ENCODE measurements at regions not wholly inside any gene's neighbourhood (a gene's known extent, or its start where the extent isn't known, plus 50 kb on each side); places are given as distances from the start of the nearest gene placed in this dataset.

DNA sequence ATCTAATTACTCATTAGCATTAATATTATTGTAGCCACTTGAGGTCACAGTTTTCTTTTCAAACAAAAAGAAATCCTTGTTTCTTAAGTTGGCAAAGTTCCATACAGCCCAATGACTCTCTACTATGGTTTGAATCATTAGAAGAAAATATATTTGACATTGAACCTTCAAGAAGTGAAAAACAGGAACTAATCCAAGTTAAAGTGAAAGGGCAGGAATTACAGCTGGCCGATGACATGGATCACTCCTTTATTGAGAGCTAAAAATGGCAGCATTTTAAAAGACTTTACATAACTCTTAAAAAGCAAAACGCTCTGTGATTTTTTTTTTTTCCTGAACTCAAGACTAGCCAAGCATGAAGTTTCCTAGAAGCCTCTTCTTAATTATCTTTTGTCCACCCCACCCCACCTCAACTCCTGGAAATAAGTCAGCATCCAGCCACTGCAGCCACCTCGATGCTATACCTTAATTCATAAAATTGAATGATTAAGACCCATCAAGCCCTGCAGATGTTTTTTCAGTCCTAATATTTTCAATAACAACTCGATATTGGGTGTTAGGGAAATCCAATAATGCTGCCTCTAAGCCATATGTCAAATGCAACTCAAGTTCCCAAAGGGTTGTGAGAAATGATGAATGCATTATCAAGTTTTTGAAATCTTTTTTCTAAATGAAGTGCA, 323.1 kb downstream of the HHIPL2 start:
- WGBS (ENCODE audit: extremely low coverage, insufficient coverage, insufficient read length): no CpG with 5 or more reads among the region's 4 CpGs
- Histone ChIP-seq H3K4me1 (ENCODE audit: control insufficient read depth in 1 of 2, insufficient read depth in 2 of 2, low read length in 2 of 2) (no peaks in the 10 kb centered on the region), H3K23ac (ENCODE audit: low read length) (no peak overlapping the region), H3K9ac (ENCODE audit: low read length) (no peak overlapping the region), H3K36me3 (ENCODE audit: control insufficient read depth in 1 of 2, insufficient read depth in 2 of 2, low read length in 2 of 2) (no peaks in the 10 kb centered on the region), H2AK5ac (ENCODE audit: low read length) (no peak overlapping the region), H3K9me3 (ENCODE audit: insufficient read depth, low read depth, low read length) (no peaks in the 10 kb centered on the region), H4K12ac (ENCODE audit: low read depth, low read length) (no peak overlapping the region), H3K79me2 (ENCODE audit: control insufficient read depth, insufficient read depth, low read length, poor library complexity) (no peaks in the 10 kb centered on the region), H3K27ac (ENCODE audit: low read depth, low read length) (no peak overlapping the region), H4K91ac (ENCODE audit: low read depth, low read length) (no peak overlapping the region), H3K14ac (ENCODE audit: low read length) (no peak overlapping the region), H2BK12ac (ENCODE audit: low read length) (no peak overlapping the region), H3K79me1 (ENCODE audit: low read length) (no peaks in the 10 kb centered on the region), H3K4me2 (ENCODE audit: low read length) (no peak overlapping the region), H3K18ac (ENCODE audit: low read length) (no peak overlapping the region), H3K27me3 (ENCODE audit: insufficient read depth, low read length) (no peaks in the 10 kb centered on the region), H2AFZ (ENCODE audit: insufficient read depth, low read length, poor library complexity) (no peak overlapping the region), H2BK5ac (ENCODE audit: low read depth, low read length, poor library complexity) (no peak overlapping the region), H3K4me3 (ENCODE audit: low read depth, low read length) (no peak overlapping the region), H3K4ac (ENCODE audit: low read depth, low read length) (no peak overlapping the region), H4K8ac (ENCODE audit: low read depth, low read length) (no peak overlapping the region), H2BK120ac (ENCODE audit: insufficient read depth, low read length, poor library complexity) (no peak overlapping the region)
- no peak for DNase-seq

DNA sequence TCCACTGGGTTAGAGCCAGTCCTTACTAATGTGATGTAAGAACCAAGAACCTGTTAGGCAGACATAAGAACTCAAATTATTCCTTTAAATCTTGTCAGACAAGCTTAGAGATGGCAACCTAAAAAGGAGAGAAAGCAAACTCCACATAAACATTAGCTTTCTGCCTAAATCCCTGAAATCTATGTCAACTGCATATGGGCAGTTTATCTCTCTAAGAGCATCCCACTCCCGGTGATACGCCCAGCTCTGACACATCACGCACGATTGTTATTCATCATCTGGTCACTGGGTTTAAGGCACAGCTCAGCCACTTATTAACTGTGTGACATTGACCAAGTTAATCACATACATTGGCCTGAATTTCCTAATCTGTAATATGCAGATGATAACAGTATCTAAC, 323.7 kb downstream of the HHIPL2 start:
- no peak overlapping the region for H4K8ac ChIP-seq (ENCODE audit: low read depth, low read length)
- WGBS (ENCODE audit: extremely low coverage, insufficient coverage, insufficient read length): no CpG with 5 or more reads among the region's 4 CpGs
- H3K9ac ChIP-seq (ENCODE audit: low read length): no peak overlapping the region
- H3K18ac ChIP-seq (ENCODE audit: low read length): no peak overlapping the region
- H3K79me1 ChIP-seq (ENCODE audit: low read length): no peaks in the 10 kb centered on the region
- H2AK5ac ChIP-seq (ENCODE audit: low read length): no peak overlapping the region
- no peak overlapping the region for H3K23ac ChIP-seq (ENCODE audit: low read length)
- H3K4me1 ChIP-seq (ENCODE audit: control insufficient read depth in 1 of 2, insufficient read depth in 2 of 2, low read length in 2 of 2): no peaks in the 10 kb centered on the region
- H3K36me3 ChIP-seq (ENCODE audit: control insufficient read depth in 1 of 2, insufficient read depth in 2 of 2, low read length in 2 of 2): no peaks in the 10 kb centered on the region
- no peak overlapping the region for H3K14ac ChIP-seq (ENCODE audit: low read length)
- no peaks in the 10 kb centered on the region for H3K9me3 ChIP-seq (ENCODE audit: insufficient read depth, low read depth, low read length)
- H4K12ac ChIP-seq (ENCODE audit: low read depth, low read length): no peak overlapping the region
- no peak overlapping the region for H3K4me3 ChIP-seq (ENCODE audit: low read depth, low read length)
- H3K79me2 ChIP-seq (ENCODE audit: control insufficient read depth, insufficient read depth, low read length, poor library complexity): no peaks in the 10 kb centered on the region
- H2AFZ ChIP-seq (ENCODE audit: insufficient read depth, low read length, poor library complexity): no peak overlapping the region
- H3K4me2 ChIP-seq (ENCODE audit: low read length): no peak overlapping the region
- no peaks in the 10 kb centered on the region for H3K27me3 ChIP-seq (ENCODE audit: insufficient read depth, low read length)
- H2BK120ac ChIP-seq (ENCODE audit: insufficient read depth, low read length, poor library complexity): no peak overlapping the region
- H2BK5ac ChIP-seq (ENCODE audit: low read depth, low read length, poor library complexity): no peak overlapping the region
- no peak overlapping the region for H2BK12ac ChIP-seq (ENCODE audit: low read length)
- H3K27ac ChIP-seq (ENCODE audit: low read depth, low read length): no peak overlapping the region
- H3K4ac ChIP-seq (ENCODE audit: low read depth, low read length): no peak overlapping the region
- H4K91ac ChIP-seq (ENCODE audit: low read depth, low read length): no peak overlapping the region
- no peak for DNase-seq

DNA sequence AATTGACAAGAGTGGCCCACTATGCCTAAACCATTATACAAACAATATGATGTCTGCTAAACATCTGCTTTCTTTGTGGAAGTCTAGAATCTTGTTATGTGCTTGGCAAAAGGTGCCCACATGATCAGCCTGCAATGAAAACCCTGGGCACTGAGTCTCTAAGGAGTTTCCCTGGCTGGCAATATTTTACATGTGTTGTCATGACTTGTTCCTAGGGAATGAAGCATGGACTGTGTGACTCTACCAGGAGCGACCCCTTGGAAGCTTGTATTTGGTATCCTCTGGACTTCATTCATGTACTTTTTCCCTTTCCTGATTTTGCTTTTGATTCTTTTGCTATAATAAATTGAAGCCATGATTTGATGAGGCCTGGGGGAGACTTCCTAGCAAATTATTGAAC, 324.9 kb downstream of the HHIPL2 start:
- Histone ChIP-seq H3K4me3 (ENCODE audit: low read depth, low read length) (no peak overlapping the region), H3K4me1 (ENCODE audit: control insufficient read depth in 1 of 2, insufficient read depth in 2 of 2, low read length in 2 of 2) (no peaks in the 10 kb centered on the region), H3K36me3 (ENCODE audit: control insufficient read depth in 1 of 2, insufficient read depth in 2 of 2, low read length in 2 of 2) (no peaks in the 10 kb centered on the region), H3K79me2 (ENCODE audit: control insufficient read depth, insufficient read depth, low read length, poor library complexity) (no peaks in the 10 kb centered on the region), H3K27me3 (ENCODE audit: insufficient read depth, low read length) (no peaks in the 10 kb centered on the region), H3K79me1 (ENCODE audit: low read length) (no peaks in the 10 kb centered on the region), H2AK5ac (ENCODE audit: low read length) (no peak overlapping the region), H3K23ac (ENCODE audit: low read length) (no peak overlapping the region), H3K27ac (ENCODE audit: low read depth, low read length) (no peak overlapping the region), H3K4ac (ENCODE audit: low read depth, low read length) (no peak overlapping the region), H4K8ac (ENCODE audit: low read depth, low read length) (no peak overlapping the region), H4K12ac (ENCODE audit: low read depth, low read length) (no peak overlapping the region), H4K91ac (ENCODE audit: low read depth, low read length) (no peak overlapping the region), H3K4me2 (ENCODE audit: low read length) (no peak overlapping the region), H3K9me3 (ENCODE audit: insufficient read depth, low read depth, low read length) (no peaks in the 10 kb centered on the region), H3K9ac (ENCODE audit: low read length) (no peak overlapping the region), H2BK120ac (ENCODE audit: insufficient read depth, low read length, poor library complexity) (no peak overlapping the region), H2AFZ (ENCODE audit: insufficient read depth, low read length, poor library complexity) (no peak overlapping the region), H3K14ac (ENCODE audit: low read length) (no peak overlapping the region), H2BK5ac (ENCODE audit: low read depth, low read length, poor library complexity) (no peak overlapping the region), H3K18ac (ENCODE audit: low read length) (no peak overlapping the region), H2BK12ac (ENCODE audit: low read length) (no peak overlapping the region)
- no peak for DNase-seq
- WGBS (ENCODE audit: extremely low coverage, insufficient coverage, insufficient read length): no CpG with 5 or more reads among the region's 1 CpG

DNA sequence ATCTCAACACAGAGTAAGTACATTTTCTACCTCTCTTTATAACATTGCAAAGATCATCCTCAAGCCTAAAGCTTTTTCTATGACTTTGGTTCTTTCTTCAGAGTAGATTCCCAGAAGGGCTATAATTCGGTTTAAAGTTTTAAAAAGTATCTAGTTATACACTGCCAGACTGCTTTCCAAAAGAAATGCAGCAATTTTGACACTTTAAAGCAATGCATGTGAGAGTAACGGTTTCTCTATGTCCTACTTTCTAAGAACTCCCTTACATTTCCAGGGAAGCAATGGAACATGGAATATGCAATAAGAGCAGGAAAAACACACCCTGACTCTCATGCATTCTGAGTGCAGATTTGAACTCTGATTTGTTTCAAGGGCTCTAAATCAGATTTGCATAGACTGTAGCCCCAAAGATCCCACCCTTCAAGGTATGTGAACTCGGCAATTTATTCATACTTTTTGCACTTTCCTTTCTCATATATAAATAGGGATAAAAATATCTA, 331.6 kb downstream of the HHIPL2 start:
- H3K27me3 ChIP-seq (ENCODE audit: insufficient read depth, low read length): no peaks in the 10 kb centered on the region

More for the DNA sequence above, 331.6 kb downstream of the HHIPL2 start:
- Histone ChIP-seq H3K14ac (ENCODE audit: low read length) (no peak overlapping the region), H4K8ac (ENCODE audit: low read depth, low read length) (no peak overlapping the region), H3K79me2 (ENCODE audit: control insufficient read depth, insufficient read depth, low read length, poor library complexity) (no peaks in the 10 kb centered on the region), H3K4ac (ENCODE audit: low read depth, low read length) (no peak overlapping the region), H3K27ac (ENCODE audit: low read depth, low read length) (no peak overlapping the region), H2AFZ (ENCODE audit: insufficient read depth, low read length, poor library complexity) (no peak overlapping the region), H4K91ac (ENCODE audit: low read depth, low read length) (no peak overlapping the region), H3K18ac (ENCODE audit: low read length) (no peak overlapping the region), H2BK120ac (ENCODE audit: insufficient read depth, low read length, poor library complexity) (no peak overlapping the region), H3K4me3 (ENCODE audit: low read depth, low read length) (no peak overlapping the region), H3K9me3 (ENCODE audit: insufficient read depth, low read depth, low read length) (no peaks in the 10 kb centered on the region), H3K23ac (ENCODE audit: low read length) (no peak overlapping the region), H3K4me2 (ENCODE audit: low read length) (no peak overlapping the region), H4K12ac (ENCODE audit: low read depth, low read length) (no peak overlapping the region), H2BK5ac (ENCODE audit: low read depth, low read length, poor library complexity) (no peak overlapping the region), H3K4me1 (ENCODE audit: control insufficient read depth in 1 of 2, insufficient read depth in 2 of 2, low read length in 2 of 2) (no peaks in the 10 kb centered on the region), H2BK12ac (ENCODE audit: low read length) (no peak overlapping the region), H2AK5ac (ENCODE audit: low read length) (no peak overlapping the region), H3K36me3 (ENCODE audit: control insufficient read depth in 1 of 2, insufficient read depth in 2 of 2, low read length in 2 of 2) (no peaks in the 10 kb centered on the region), H3K79me1 (ENCODE audit: low read length) (no peaks in the 10 kb centered on the region), H3K9ac (ENCODE audit: low read length) (no peak overlapping the region)
- WGBS (ENCODE audit: extremely low coverage, insufficient coverage, insufficient read length): no CpG with 5 or more reads among the region's 3 CpGs
- no peak for DNase-seq
